Ovary (tissue), 3 donors: ENCODE measurements at regions not wholly inside any gene's neighbourhood (a gene's known extent, or its start where the extent isn't known, plus 50 kb on each side); places are given as distances from the start of the nearest gene placed in this dataset.

ENCODE experiments used
- CTCF ChIP-seq, 3 donors: fragments of 450-650 bp in 2 of 3; fragments of 200-600 bp in 1 of 3; IDR thresholded peaks; one replicate each; pipeline versions ENCODE4 v1.5.1 to v1.8.0; 2016 to 2022; ENCODE audit warnings: antibody characterized with exemption in 3 of 3, mild to moderate bottlenecking in 1 of 3
- POLR2A ChIP-seq: fragments of 450-650 bp; IDR thresholded peaks from one replicate; pipeline ENCODE4 v1.6.1; 2017; ENCODE audit warnings: antibody characterized with exemption, mild to moderate bottlenecking, moderate library complexity
- donor health status: DM: no; HTN: no; CAD: no.

GRCh38 chr2:195338856-195339255, 318.2 kb upstream of the SLC39A10 start:
- no peak for TF ChIP-seq CTCF (IDR thresholded peaks at IDR 0.05)
- no peak for TF ChIP-seq POLR2A
